ENCODE measurements at regions not wholly inside any gene's neighbourhood (a gene's known extent, or its start where the extent isn't known, plus 50 kb on each side); places are given as distances from the start of the nearest gene placed in this dataset.

DNA sequence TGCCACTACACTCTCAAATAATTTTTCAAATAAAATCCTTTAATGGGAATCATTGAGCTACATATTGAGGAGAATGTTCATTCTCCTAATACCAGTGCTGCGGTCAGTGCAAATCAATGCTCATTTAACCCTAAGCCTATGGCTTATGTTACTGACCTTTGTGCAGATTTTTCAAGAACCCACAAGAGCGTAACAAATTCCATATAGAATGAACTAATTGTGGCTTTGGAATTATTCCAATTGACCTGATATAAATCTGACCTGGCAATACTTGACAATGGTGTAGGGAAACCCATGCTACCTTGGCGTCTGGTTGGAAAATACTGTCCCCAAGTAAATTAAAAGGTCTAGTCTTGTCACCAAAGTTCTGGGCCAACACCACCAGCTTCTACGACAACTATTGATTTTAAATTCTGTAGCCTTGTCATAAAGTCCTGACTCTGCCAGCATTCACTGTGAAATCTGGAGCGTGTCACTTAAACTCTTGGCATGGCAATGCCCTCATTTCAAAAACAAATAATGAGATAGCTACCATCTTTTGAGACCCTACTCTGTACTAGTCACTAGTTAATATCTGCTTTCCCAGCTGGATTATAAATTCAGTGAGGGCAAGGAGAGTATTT lies 320.9 kb downstream of the AHR start:
- TF ChIP-seq, protein P1, sequence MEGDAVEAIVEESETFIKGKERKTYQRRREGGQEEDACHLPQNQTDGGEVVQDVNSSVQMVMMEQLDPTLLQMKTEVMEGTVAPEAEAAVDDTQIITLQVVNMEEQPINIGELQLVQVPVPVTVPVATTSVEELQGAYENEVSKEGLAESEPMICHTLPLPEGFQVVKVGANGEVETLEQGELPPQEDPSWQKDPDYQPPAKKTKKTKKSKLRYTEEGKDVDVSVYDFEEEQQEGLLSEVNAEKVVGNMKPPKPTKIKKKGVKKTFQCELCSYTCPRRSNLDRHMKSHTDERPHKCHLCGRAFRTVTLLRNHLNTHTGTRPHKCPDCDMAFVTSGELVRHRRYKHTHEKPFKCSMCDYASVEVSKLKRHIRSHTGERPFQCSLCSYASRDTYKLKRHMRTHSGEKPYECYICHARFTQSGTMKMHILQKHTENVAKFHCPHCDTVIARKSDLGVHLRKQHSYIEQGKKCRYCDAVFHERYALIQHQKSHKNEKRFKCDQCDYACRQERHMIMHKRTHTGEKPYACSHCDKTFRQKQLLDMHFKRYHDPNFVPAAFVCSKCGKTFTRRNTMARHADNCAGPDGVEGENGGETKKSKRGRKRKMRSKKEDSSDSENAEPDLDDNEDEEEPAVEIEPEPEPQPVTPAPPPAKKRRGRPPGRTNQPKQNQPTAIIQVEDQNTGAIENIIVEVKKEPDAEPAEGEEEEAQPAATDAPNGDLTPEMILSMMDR (IDR thresholded peaks at IDR 0.05), result no peak
- TF ChIP-seq POLR2A (IDR thresholded peaks at IDR 0.05), result no peak
